Fibroblast of the aortic adventitia (primary cell): ENCODE measurements at regions not wholly inside any gene's neighbourhood (a gene's known extent, or its start where the extent isn't known, plus 50 kb on each side); places are given as distances from the start of the nearest gene placed in this dataset.
"Not testable (repeated sequence)": the region's sequence is repeated elsewhere in the genome, so short reads cannot be mapped to it uniquely, and the experiment has no call there.

ENCODE experiments used
- DNase-seq: peaks from one replicate; pipeline ENCODE4 v3.0.0-alpha.2; 2010; ENCODE audit warnings: low read depth
- H3K4me3 ChIP-seq: 2 replicates; pipeline ENCODE4 v1.5.1; 2011; ENCODE audit warnings: low read depth, mild to moderate bottlenecking, control low read depth, low read length, moderate library complexity
- TF ChIP-seq, protein P1 (sequence below): IDR thresholded peaks from 2 replicates; pipeline ENCODE4 v1.5.1; 2011; ENCODE audit warnings: mild to moderate bottlenecking, low read length, control low read depth, inconsistent platforms; ENCODE audit not compliant: insufficient read depth

DNA sequence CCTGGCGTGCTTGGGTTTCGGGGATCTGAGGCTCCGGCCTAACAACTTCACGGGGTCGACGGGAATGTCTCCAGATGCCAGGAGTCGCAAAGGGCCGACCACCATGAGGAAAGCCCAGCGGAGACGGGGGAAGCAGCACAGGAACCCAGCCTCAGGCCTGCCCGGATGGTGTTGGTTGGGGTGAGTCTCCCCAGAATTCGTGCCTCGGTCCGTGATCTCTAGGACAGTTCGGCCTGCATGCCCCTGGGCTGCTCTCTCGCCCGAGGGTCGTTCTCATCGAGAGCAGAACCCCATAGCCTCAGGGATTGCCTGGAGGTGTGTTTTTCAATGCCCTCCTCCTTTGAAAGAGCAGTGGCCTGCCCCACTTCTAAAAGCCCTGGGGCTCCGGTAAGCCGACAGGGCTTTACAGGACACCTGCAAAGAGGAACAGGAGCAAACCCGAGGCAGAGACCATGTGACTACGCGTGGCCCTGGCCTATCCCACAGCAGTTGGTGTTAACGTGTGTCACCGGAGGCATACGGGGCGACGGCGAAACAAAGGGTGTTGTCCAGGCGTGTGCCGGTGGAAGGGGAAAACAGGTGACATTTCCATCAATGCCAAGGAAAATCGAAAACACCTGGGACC lies 973.1 kb upstream of the DEFB115 start:
- DNase-seq, result no peak
- peak overlapping the region; percentile 31 for H3K4me3 ChIP-seq
- TF ChIP-seq, protein P1, sequence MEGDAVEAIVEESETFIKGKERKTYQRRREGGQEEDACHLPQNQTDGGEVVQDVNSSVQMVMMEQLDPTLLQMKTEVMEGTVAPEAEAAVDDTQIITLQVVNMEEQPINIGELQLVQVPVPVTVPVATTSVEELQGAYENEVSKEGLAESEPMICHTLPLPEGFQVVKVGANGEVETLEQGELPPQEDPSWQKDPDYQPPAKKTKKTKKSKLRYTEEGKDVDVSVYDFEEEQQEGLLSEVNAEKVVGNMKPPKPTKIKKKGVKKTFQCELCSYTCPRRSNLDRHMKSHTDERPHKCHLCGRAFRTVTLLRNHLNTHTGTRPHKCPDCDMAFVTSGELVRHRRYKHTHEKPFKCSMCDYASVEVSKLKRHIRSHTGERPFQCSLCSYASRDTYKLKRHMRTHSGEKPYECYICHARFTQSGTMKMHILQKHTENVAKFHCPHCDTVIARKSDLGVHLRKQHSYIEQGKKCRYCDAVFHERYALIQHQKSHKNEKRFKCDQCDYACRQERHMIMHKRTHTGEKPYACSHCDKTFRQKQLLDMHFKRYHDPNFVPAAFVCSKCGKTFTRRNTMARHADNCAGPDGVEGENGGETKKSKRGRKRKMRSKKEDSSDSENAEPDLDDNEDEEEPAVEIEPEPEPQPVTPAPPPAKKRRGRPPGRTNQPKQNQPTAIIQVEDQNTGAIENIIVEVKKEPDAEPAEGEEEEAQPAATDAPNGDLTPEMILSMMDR, result no peak

- TF ChIP-seq, protein P1, result no peak
- H3K4me3 ChIP-seq, result no peak overlapping the region
- no peak for DNase-seq
These were observed 971.8 kb upstream of the DEFB115 start for GRCh38 chr20:30285677-30286076.

DNA sequence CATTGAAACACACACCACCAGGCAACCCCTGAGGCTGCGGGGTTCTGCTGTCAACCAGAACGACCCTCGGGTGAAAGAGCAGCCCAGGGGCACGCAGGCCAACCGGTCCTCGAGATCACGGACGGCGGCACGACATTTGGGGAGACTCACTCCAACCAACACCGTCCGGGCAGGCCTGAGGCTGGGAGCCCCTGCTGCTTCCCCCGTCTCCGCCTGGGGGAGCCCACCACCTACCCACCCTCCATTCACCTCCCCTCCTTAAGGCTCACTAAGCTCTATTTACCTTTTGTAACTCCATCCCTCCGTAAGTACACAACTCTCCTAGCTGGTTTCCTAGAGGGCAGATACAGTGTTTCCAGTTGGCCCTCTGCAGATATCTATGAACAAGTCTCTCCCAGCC lies 971.3 kb upstream of the DEFB115 start:
- H3K4me3 ChIP-seq, result no peak overlapping the region
- no peak for DNase-seq
- TF ChIP-seq, protein P1, result no peak

DNA sequence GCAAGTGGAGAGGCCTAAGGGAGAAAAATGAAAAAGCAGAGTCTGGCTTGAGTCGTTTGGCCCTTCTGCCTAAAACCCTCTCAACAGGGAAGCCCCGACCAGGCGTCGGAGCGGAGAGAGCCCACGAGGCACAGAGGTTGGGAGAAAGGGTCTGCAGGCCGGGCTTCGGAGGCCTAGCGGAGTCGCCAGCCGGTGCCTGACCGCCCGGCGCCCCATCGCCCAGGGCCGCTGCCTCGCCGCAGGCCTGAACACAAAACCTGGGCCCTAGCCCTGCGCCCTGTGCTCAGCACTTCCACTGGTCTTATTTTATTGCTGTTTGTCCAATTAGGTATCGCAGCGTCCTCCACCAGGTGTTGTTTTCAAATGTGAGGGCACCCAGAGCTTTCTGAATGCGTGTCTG lies 970.0 kb upstream of the DEFB115 start:
- not testable (repeated sequence) for DNase-seq

GRCh38 chr20:30288346-30288745 lies 969.1 kb upstream of the DEFB115 start:
- TF ChIP-seq, protein P1, result no peak
- no peak for DNase-seq
- H3K4me3 ChIP-seq, result no peak overlapping the region

More for the DNA sequence above, 970.0 kb upstream of the DEFB115 start:
- not testable (repeated sequence) for H3K4me3 ChIP-seq

DNA sequence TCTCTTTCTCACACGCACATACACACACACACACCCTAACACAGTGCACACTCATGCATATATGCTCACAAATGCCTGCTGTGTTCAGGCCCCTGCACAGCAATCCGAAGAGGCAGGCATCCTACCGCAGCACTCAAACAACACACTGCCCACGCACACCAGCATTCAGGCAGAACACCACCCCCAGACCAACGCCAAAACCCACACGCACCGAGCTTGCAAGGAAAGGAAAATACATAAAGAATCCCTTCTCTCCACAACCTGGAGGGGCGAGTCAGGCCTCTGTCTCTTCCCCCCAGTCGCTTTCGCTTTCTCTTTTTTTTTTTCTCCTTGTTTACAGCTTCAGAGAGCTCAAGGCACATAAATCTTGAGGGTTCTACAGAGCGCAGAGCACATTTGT lies 968.4 kb upstream of the DEFB115 start:
- peak; percentile 1 for DNase-seq
- not testable (repeated sequence) for H3K4me3 ChIP-seq

DNA sequence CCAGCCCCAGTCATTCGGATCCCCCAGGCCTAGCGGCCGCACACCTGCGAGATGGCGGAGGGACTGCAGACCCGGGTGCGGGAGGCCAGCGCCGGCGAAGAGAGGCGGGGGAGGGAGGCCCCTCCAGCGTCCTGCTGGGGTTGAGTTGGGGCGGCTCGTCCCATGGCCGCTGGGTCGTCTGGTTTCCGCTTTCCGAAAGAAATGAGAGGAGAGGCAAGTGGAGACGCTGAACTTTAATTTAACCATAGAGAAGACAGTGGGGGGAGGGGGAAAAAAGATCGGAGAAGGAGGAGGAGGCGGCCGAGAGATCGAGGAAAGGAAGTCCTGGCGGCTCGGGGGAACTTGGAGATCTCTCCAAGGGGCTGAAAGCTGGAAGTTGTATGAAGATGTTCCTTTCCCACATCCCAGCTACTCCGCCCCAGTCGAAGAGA lies 967.7 kb upstream of the DEFB115 start:
- not testable (repeated sequence) for DNase-seq, H3K4me3 ChIP-seq

GRCh38 chr20:30290361-30291063 lies 967.0 kb upstream of the DEFB115 start:
- not testable (repeated sequence) for DNase-seq, H3K4me3 ChIP-seq

GRCh38 chr20:30291064-30291379 lies 966.4 kb upstream of the DEFB115 start:
- not testable (repeated sequence) for H3K4me3 ChIP-seq, DNase-seq

DNA sequence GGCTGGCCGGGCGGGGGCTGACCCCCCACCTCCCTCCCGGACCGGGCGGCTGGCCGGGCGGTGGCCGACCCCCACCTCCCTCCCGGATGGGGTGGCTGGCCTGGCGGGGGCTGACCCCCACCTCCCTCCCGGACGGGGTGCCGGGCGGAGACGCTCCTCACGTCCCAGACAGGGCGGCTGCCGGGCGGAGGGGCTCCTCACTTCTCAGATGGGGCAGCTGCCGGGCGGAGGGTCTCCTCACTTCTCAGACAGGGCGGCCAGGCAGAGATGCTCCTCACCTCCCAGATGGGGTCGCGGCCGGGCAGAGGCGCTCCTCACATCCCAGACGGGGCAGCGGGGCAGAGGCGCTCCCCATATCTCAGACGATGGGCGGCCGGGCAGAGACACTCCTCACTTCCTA lies 965.8 kb upstream of the DEFB115 start:
- not testable (repeated sequence) for H3K4me3 ChIP-seq, DNase-seq

GRCh38 chr20:30295396-30295795 lies 962.1 kb upstream of the DEFB115 start:
- DNase-seq, H3K4me3 ChIP-seq: not testable (repeated sequence)

DNA sequence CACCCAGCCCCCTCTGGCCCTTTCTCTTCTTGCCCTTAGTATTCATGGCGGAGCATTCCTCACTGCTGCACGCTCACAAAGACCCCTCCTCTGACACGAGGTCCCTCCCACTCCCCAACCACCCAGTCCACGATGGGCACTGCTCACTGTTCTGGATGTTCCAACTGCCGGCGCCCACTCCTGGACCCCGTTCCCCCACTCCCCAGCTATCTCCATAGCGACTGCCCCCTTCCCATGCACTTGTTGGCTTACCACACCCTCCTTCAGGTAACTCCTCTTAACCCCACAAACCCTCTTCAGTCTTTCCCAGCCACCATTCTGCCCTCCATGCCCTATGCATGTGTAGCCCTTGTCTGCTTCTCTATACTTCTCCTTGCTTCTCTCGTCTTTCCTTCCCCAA lies 961.5 kb upstream of the DEFB115 start:
- H3K4me3 ChIP-seq, DNase-seq: not testable (repeated sequence)

- not testable (repeated sequence) for DNase-seq, H3K4me3 ChIP-seq
These were observed 959.4 kb upstream of the DEFB115 start for GRCh38 chr20:30297878-30298595.

DNA sequence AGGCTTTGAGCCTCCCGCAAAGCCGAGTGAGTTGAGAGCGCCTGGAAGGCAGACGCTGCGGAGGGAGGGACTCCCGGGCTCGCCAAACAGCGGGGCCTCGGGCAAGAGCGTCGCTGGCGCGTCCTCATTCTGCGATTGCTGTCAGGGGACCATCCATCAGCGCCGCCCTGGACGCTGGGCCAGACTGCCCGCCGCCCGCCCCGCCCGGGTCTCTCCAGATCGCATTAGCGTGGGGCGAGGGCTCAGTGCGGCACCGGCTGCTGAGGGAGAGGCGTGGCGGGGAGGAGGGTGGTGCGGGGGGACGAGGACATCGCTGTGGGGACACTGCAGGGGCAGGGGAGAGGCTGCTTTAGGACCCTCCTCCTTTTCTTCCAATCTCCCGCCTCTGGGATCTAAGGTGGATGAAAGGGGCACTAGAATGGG lies 957.2 kb upstream of the DEFB115 start:
- not testable (repeated sequence) for DNase-seq

More for the DNA sequence above, 957.2 kb upstream of the DEFB115 start:
- not testable (repeated sequence) for H3K4me3 ChIP-seq
